ENCODE measurements at regions not wholly inside any gene's neighbourhood (a gene's known extent, or its start where the extent isn't known, plus 50 kb on each side); places are given as distances from the start of the nearest gene placed in this dataset.
"Not testable (repeated sequence)": the region's sequence is repeated elsewhere in the genome, so short reads cannot be mapped to it uniquely, and the experiment has no call there.

DNA sequence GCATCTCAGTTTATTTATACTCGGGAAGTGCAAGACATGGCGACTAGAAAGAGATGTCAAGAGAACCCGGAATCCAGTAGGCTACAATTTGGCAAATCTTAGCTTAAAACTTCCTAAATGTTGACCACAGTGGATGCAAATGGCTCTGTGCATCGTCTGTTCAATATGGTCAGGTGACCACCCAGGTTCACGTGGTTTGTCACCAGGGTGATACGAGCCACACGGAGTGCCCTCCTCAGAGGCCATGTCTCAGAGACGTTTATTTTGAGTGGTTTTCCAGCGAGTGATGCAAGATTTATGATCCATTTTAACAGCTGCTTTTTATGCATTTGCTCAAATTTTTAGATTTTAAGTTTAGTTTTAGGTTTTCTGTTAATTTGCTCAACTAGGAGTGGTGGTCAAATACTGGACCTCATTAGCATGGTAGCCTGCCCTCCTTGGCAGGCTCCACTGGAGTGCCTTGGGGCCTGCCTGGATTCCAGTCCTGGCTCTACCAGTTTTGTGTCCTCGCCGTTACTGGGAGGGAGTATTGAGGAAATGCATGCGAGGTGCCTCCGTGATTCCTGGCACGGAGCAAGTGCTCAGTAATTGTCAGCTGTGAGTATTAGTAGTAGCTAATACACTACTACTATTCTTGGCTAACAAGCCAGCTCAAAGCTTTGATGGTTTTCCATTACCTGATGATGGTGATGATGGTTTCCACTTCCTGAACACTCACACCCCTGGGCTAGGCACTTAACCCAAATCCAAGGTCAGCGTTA lies 53.9 kb upstream of the APOD start:
- DNase-seq (ENCODE audit: low read depth, low spot score); H3K4me3 ChIP-seq (ENCODE audit: low read depth, low read length); in situ Hi-C loops (cut with HindIII; ENCODE audit: low sequenced_read_pairs): not testable (repeated sequence)

DNA sequence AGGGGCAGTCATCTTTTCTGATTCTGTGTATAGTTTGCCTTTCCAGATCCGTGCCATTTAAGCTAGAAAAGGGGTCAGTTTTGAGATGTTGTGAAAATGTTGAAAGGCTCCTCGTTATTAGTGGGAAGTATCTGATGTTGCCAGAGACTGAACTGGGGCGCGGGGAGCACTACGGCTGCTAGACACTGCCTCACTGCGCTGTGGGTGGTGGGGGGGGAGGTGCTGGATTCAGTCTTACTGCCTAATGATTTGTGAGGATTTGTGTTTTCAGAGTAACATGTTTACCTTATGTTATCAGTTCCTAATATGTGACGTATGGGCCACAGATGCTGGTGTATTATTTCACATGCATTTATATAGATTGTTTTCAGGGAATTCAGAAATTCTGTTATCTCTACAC lies 53.3 kb upstream of the APOD start:
- in situ Hi-C loops (cut with HindIII; ENCODE audit: low sequenced_read_pairs) = not testable (repeated sequence)

DNA sequence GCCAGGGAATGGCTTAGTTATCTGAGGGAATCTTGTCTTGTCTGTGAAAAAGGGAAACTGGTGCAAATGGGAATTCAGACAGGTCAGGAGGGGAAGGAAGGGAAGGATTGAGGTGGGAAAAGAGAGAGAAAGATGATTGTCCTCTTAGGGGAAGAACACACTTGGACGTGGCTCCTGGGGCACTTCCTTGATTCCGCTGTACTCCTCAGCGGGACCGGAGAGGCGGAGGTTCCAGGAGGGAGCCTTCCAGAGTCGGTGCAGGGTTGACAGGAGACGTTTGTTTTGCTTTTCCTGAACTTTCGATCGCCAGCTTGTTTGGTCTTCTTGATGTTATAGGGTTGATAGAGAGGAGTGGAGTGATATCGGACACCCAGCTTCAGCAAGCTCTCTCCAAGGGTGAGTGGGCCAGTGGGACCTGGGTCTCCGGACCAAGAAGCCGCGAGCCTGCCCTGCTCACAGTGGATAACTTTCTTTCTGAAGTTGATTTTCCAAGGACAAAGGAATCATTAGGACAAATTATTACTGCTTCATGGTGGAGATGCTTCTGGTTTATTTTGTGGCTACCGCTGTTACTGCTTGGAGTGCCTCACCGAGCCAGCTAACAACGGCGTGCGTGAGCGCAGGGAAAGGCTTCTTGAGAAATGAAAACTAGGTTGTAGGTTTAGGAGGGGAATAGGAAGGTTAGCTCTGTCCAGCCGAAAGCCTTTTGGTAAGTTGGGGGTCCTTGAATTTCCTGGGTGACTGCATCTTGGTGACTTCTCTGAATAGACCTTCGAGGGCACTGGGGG lies 52.4 kb upstream of the APOD start:
- H3K4me3 ChIP-seq (ENCODE audit: low read depth, low read length); in situ Hi-C loops (cut with HindIII; ENCODE audit: low sequenced_read_pairs); DNase-seq (ENCODE audit: low read depth, low spot score): not testable (repeated sequence)

More for the DNA sequence above, 53.3 kb upstream of the APOD start:
- not testable (repeated sequence) for H3K4me3 ChIP-seq (ENCODE audit: low read depth, low read length); DNase-seq (ENCODE audit: low read depth, low spot score)

DNA sequence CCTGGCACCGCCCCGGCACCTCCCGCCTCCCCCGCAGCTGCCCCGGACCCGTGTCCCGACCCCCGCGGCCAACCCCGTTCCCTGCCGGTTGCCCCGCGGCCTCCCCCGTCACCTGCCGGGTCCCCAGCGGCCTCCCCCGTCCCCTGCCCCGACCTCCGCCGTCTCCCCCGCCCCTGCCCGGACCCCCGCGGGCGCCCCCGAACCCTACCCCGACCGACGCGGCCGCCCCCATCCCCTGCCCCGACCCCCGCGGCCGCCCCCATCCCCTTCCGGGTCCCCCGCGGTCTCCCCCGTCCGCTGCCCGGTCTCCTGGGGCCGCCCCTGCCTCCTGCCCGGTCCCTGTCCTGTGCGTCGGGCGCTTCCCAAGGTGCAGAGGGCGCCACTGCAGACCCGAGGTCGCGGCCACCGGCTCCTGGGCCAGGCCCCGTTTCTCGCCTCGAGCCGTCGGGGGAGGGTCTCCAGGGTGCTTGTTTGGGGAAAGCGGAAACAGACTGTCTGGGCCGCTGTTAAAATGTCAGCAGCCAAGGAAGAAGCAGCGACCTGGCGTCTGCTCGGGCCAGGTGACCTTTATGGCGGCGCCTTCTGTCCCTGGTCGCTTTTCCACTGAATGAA lies 51.6 kb upstream of the APOD start:
- in situ Hi-C loops (cut with HindIII; ENCODE audit: low sequenced_read_pairs); DNase-seq (ENCODE audit: low read depth, low spot score); H3K4me3 ChIP-seq (ENCODE audit: low read depth, low read length): not testable (repeated sequence)

DNA sequence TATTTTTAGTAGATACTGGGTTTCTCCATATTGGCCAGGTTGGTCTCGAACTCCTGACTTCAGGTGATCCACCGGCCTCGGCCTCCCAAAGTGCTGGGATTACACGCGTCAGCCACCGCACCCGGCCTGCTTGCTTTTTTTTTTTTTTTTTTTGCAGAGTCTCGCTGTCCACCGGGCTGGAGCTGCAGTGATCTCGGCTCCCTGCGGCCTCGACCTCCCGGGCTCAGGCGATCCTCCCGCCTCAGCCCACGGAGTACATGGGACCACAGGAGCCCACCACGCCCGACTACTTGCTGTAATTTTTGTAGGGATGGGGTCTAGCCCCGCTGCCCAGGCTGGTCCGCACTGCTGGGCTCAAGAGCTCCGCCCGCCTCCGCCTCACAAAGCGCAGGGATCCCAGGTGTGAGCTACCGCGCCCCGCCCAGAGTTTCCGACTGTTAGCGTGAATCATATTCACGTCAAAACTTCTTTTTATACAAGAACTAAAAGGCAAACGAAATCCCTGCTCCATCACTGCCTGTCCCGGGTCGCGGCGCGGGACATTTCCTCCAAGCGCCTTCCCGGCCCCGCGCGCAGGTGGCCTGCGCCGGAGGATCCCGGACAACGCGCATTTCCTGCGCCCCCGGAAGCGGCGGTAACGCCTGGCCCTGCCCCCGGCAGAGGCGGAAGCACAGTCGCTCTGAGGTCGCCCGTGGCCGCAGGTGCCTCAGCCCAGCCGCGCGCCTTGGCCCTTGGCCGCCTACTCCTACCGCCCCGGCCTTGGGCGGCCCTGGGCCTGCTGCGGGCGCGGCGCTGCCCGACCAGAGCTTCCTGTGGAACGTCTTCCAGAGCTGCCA lies 50.9 kb upstream of the APOD start:
- in situ Hi-C loops (cut with HindIII; ENCODE audit: low sequenced_read_pairs); DNase-seq (ENCODE audit: low read depth, low spot score): not testable (repeated sequence)
- peak overlapping the region; percentile 42 for H3K4me3 ChIP-seq (ENCODE audit: low read depth, low read length)

All from astrocyte of the spinal cord (primary cell).